ENCODE measurements at regions not wholly inside any gene's neighbourhood (a gene's known extent, or its start where the extent isn't known, plus 50 kb on each side); places are given as distances from the start of the nearest gene placed in this dataset.
"Not testable (repeated sequence)": the region's sequence is repeated elsewhere in the genome, so short reads cannot be mapped to it uniquely, and the experiment has no call there.

- DNase-seq (ENCODE audit: low read depth), result no peak
Measured at GRCh38 chr3:157857440-157857839, 248.8 kb downstream of the SHOX2 start.

DNA sequence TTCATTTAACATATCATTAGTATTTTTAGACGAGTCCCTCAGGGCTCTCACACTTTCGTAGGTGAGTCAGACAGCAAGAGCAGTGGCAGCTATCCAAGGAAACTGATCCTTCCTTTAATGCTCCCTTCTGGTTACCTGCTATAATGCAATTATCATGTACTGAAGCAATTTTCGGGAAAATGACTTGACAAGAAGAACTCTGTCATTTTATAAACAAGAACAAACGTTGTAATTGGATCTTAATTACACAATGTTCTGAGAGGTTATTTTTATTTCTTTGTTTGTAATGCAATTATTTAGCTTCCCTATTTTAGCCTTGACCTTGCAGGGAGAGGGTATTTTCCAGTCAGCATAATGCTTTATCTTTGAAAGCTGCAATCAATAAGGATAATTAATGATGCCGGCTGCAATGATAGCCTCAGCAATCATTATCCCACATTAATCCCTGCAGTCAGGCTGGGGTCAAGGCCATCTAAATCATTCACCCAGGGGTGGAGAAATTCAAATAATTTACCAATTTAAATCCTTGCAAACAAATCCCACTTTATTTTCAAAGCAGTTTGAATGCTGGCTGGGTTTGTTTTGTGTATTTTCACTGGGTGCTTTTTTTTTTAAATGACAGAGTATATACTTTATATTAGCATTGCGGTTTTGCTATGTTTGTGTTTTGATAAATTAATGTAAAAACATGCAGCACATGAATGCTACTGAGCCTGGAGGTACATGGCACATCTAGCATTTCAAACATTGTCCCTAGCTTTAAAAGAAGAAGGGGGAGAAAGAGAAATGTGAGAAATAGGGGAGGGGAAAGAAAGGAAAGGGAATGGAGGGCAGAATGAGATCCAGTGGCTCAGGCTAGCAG lies 249.9 kb downstream of the SHOX2 start:
- DNase-seq (ENCODE audit: low read depth), result no peak

- not testable (repeated sequence) for DNase-seq (ENCODE audit: low read depth)
Measured at GRCh38 chr3:157845839-157846238, 260.4 kb downstream of the SHOX2 start.

DNA sequence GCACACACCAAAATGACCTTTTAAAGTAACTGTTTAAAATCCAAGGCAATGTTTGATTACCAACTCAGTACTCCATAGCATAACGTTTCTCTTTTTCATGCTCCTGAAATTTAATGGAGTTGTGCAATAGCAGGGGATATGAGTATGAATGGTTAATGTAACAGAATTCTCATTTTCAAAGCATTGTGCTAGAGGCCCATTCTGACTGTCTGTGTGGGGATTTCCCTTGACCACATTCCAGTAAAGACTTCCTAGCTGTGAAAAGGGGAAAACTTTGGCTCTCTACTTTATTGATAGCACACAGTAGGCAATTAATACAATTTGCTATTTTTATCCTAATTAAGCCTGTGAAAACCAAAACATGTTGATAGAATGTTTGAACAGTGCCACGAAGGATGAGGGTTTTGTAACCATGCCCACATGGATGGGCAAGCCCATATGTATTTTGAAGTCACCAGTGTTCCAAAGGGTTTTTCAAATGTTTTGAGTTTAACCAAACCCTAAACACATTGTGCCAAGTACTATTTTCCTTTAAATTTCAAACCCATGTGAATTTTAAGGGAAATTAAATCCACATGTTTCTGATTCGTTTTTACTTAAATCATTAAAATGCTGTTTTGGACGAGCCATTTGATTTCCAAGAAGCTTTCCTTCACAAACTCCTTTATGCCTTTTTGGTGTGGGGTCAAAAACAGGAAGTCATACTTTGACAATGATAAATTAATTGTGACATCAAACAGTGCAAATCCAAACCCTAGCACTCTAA lies 261.2 kb downstream of the SHOX2 start:
- no peak for DNase-seq (ENCODE audit: low read depth)

DNA sequence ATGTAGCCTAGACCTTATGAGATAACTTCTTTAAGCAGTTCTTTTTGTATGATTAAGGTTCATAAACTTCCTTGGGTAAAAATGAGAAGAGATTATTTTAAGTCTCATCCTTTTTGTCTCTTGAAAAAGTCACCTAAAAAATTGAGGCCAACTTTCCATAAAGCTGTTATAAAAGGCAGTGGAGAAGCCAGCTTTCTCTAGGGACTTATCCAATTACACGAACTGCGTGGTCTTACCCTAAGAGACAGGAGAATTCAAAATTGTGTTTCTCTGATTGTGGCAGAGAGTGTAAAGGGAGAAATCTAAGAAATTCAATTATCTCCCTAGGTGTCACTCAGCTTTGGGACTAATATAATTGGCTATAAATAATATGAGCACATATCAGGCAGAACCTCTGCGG lies 262.0 kb downstream of the SHOX2 start:
- no peak for DNase-seq (ENCODE audit: low read depth)

DNA sequence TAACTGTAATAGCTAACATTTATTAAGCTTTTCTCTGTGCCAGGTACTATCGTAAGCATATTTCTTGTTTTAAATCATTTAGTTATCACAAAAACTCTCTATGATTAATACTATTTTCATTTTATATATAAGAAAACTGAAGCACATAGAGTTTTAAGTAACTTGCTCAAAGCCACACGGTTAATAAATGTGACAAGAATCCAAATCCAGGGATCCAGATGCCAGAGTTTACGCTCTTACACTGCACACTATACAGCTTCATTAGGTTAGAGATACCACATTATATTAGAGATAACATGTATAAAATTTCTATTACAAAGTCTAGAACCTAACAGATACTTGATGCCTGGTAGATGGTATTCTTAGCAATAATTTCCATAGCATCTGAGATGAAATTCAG lies 265.2 kb downstream of the SHOX2 start:
- no peak for DNase-seq (ENCODE audit: low read depth)

GRCh38 chr3:157840564-157840963 lies 265.7 kb downstream of the SHOX2 start:
- DNase-seq (ENCODE audit: low read depth), result no peak

GRCh38 chr3:157838457-157838856 lies 267.8 kb downstream of the SHOX2 start:
- DNase-seq (ENCODE audit: low read depth), result no peak

GRCh38 chr3:157837336-157837735 lies 268.9 kb downstream of the SHOX2 start:
- no peak for DNase-seq (ENCODE audit: low read depth)

DNA sequence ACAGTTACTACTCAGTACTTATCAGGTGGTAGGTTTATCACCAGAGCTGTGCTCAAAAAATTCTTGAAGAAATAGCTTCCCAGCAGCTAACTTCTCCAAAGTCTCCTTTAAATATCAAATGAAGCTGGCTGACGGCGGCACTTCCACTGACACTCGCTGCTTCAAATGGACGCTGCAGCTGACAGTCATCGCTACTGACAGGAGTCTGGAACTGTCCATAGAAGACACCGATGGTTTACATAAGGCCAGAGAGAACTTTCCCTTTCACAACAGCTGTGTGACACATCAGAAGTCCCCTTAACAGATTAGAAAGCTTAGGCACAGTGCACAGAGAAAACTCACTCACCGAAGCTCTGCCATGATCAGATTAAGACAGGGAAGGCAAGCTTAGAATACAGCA lies 270.2 kb downstream of the SHOX2 start:
- no peak for DNase-seq (ENCODE audit: low read depth)

GRCh38 chr3:157832588-157832987 lies 273.6 kb downstream of the SHOX2 start:
- DNase-seq (ENCODE audit: low read depth), result no peak

GRCh38 chr3:157830556-157831236 lies 275.5 kb downstream of the SHOX2 start:
- DNase-seq (ENCODE audit: low read depth), result no peak

GRCh38 chr3:157829786-157830185 lies 276.4 kb downstream of the SHOX2 start:
- no peak for DNase-seq (ENCODE audit: low read depth)

DNA sequence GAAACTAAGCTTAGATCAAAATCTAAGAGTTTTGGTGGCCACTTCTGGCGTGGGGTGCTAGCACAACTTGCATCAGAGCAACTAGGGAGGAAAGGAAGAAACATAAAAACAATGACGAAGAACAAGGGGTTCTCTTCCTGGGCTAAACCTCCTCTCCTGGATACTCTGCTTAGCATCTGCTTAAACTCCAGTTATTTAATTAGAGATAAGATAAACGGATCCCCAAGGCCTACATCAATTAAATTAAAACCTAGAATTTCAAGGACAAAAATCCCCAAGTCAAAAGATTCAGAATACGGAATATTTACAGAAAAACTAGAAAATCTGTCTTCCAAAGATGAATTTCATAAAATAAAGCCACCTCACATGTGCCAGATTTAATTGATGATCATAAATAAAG lies 281.9 kb downstream of the SHOX2 start:
- DNase-seq (ENCODE audit: low read depth), result no peak

GRCh38 chr3:157823050-157823449 lies 283.2 kb downstream of the SHOX2 start:
- DNase-seq (ENCODE audit: low read depth), result no peak

- DNase-seq (ENCODE audit: low read depth), result no peak
Measured at GRCh38 chr3:157820157-157820517, 286.1 kb downstream of the SHOX2 start.

GRCh38 chr3:157819270-157820156 lies 286.7 kb downstream of the SHOX2 start:
- no peak for DNase-seq (ENCODE audit: low read depth)

DNA sequence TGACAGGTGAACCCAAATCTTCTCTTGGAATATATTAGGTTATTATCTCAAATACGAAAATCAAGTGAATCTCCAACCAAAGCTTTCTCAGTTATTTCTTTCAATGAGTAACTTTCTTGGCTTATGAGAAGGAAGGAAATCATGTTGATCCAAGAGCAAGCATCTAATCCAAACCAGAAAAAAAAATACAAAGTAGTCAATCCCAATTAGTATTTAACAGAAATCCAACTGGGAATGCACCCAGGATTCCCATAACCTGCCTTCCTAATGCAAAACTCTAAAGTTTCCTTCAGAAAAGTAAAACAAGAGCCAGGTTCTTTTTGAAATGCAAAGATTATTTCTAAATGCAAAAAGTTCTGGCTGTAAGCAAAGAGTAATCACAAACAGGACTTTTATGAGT lies 289.3 kb downstream of the SHOX2 start:
- no peak for DNase-seq (ENCODE audit: low read depth)

- no peak for DNase-seq (ENCODE audit: low read depth)
Measured at GRCh38 chr3:157816296-157816695, 289.9 kb downstream of the SHOX2 start.

- no peak for DNase-seq (ENCODE audit: low read depth)
Measured at GRCh38 chr3:157815739-157816138, 290.5 kb downstream of the SHOX2 start.

GRCh38 chr3:157810924-157811718 lies 295.1 kb downstream of the SHOX2 start:
- DNase-seq (ENCODE audit: low read depth), result no peak
